ENCODE measurements at regions not wholly inside any gene's neighbourhood (a gene's known extent, or its start where the extent isn't known, plus 50 kb on each side); places are given as distances from the start of the nearest gene placed in this dataset.

DNA sequence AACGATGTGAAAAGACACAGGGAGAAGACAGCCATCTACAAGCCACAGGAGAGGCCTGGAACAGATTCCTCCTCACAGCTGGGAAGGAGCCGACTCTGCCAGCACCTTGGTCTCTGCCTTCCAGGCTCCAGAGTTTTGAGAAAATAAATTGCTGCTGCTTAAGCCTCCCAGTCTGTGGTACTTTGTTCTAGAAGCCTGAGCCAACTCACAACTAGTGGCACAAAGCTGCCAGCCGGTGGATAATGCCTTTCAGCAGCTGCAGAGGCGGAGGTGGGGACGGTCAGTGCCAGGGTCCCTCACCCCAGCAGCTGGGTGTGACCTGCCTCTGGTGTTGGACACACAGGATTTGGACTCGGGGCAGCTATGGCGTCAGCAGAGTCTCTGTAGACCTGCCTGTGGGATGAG, 255.4 kb upstream of the PITRM1 start:
- Histone ChIP-seq H3K9me2 (replicated peaks; ENCODE audit: control insufficient read depth, low read length) (no peaks in the 10 kb centered on the region), H3K27me3 (ENCODE audit: control insufficient read depth, low read length) (no peaks in the 10 kb centered on the region), H3F3A (ENCODE audit: control insufficient read depth, insufficient read depth) (no peaks in the 10 kb centered on the region), H3K79me2 (ENCODE audit: control insufficient read depth, low read length) (no peaks in the 10 kb centered on the region), H3K4me3 (ENCODE audit: low read length) (no peak overlapping the region), H3K4me1 (ENCODE audit: control insufficient read depth, low read length) (no peaks in the 10 kb centered on the region), H3K36me3 (ENCODE audit: control insufficient read depth, low read length) (no peaks in the 10 kb centered on the region), H3K4me2 (ENCODE audit: low read length) (no peak overlapping the region), H3K27ac (ENCODE audit: low read depth, low read length) (no peak overlapping the region), H3K9me3 (ENCODE audit: control insufficient read depth, insufficient read depth, low read length) (peaks cover 10% of the 10 kb centered on the region; the same call in 1 of the 2 replicates), H4K20me1 (ENCODE audit: control insufficient read depth, insufficient read depth, low read depth, low read length) (no peaks in the 10 kb centered on the region)
- TF ChIP-seq, protein P1, sequence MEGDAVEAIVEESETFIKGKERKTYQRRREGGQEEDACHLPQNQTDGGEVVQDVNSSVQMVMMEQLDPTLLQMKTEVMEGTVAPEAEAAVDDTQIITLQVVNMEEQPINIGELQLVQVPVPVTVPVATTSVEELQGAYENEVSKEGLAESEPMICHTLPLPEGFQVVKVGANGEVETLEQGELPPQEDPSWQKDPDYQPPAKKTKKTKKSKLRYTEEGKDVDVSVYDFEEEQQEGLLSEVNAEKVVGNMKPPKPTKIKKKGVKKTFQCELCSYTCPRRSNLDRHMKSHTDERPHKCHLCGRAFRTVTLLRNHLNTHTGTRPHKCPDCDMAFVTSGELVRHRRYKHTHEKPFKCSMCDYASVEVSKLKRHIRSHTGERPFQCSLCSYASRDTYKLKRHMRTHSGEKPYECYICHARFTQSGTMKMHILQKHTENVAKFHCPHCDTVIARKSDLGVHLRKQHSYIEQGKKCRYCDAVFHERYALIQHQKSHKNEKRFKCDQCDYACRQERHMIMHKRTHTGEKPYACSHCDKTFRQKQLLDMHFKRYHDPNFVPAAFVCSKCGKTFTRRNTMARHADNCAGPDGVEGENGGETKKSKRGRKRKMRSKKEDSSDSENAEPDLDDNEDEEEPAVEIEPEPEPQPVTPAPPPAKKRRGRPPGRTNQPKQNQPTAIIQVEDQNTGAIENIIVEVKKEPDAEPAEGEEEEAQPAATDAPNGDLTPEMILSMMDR (IDR thresholded peaks at IDR 0.05; ENCODE audit: low read depth, low read length, poor library complexity, severe bottlenecking), result no peak
- no peak for TF ChIP-seq EZH2phosphoT487 (IDR thresholded peaks at IDR 0.05; ENCODE audit: borderline replicate concordance, low read length)

DNA sequence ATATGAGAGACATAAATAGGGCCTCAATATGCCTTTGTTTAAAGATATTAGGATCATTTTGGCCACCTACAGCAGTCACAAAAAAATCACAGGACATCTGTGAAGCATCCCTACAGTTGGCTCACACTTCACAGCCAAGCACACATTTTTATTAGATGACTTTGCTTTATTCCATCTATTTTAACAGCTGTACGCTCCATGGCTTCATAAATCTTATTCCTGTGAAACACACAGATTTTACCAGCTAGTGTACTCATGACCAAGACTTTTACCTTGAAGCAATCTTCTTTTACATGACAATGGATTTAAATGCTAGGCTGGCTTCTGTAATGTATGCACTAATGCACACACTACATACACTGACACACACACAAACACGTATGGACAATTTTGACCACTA, 254.8 kb upstream of the PITRM1 start:
- no peaks in the 10 kb centered on the region for H3K27me3 ChIP-seq (ENCODE audit: control insufficient read depth, low read length)
- no peak overlapping the region for H3K4me2 ChIP-seq (ENCODE audit: low read length)
- H3K79me2 ChIP-seq (ENCODE audit: control insufficient read depth, low read length), result no peaks in the 10 kb centered on the region
- H3K9me3 ChIP-seq (ENCODE audit: control insufficient read depth, insufficient read depth, low read length), result peaks cover 10% of the 10 kb centered on the region; the same call in 1 of the 2 replicates
- TF ChIP-seq EZH2phosphoT487 (IDR thresholded peaks at IDR 0.05; ENCODE audit: borderline replicate concordance, low read length), result no peak
- TF ChIP-seq, protein P1 (IDR thresholded peaks at IDR 0.05; ENCODE audit: low read depth, low read length, poor library complexity, severe bottlenecking), result no peak
- no peak overlapping the region for H3K27ac ChIP-seq (ENCODE audit: low read depth, low read length)
- H4K20me1 ChIP-seq (ENCODE audit: control insufficient read depth, insufficient read depth, low read depth, low read length), result no peaks in the 10 kb centered on the region
- no peak overlapping the region for H3K4me3 ChIP-seq (ENCODE audit: low read length)
- H3F3A ChIP-seq (ENCODE audit: control insufficient read depth, insufficient read depth), result no peaks in the 10 kb centered on the region
- no peaks in the 10 kb centered on the region for H3K4me1 ChIP-seq (ENCODE audit: control insufficient read depth, low read length)
- no peaks in the 10 kb centered on the region for H3K9me2 ChIP-seq (replicated peaks; ENCODE audit: control insufficient read depth, low read length)
- no peaks in the 10 kb centered on the region for H3K36me3 ChIP-seq (ENCODE audit: control insufficient read depth, low read length)

DNA sequence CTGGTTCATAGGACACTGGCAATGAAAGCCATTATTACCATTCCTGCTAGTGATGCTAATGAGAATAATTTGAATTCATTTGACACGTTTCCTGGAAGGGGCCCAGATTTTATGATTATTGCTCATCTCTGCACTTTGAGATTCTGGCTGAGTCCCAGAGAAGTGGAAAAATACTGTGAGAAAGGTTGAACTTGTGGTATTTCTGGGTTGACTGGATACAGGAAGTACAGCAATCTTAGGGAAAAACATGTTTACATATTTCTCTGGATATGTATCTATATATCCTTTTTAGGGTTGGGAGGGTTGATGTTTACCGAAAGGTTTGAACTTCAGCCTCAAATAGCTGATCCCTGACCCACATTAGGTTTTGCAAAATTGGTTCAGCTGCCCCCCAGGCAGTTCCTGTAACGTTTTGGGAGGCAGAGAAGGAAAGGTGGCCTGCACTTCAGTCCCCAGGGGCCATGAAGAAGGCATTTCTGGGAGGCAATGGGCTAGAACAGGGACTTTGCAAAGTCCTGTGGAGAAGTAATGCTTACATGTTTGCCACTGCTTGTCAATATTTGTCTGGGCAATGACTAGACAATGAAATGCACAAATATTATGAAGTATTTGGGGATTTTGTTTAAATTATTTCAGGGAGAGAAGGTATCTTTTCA, 253.7 kb upstream of the PITRM1 start:
- no peak overlapping the region for H3K27ac ChIP-seq (ENCODE audit: low read depth, low read length)
- no peaks in the 10 kb centered on the region for H3K9me2 ChIP-seq (replicated peaks; ENCODE audit: control insufficient read depth, low read length)
- H3K4me3 ChIP-seq (ENCODE audit: low read length), result no peak overlapping the region
- H3K9me3 ChIP-seq (ENCODE audit: control insufficient read depth, insufficient read depth, low read length), result peaks cover 10% of the 10 kb centered on the region; the same call in 1 of the 2 replicates
- no peak for TF ChIP-seq EZH2phosphoT487 (IDR thresholded peaks at IDR 0.05; ENCODE audit: borderline replicate concordance, low read length)
- TF ChIP-seq, protein P1 (IDR thresholded peaks at IDR 0.05; ENCODE audit: low read depth, low read length, poor library complexity, severe bottlenecking), result no peak
- no peaks in the 10 kb centered on the region for H3K27me3 ChIP-seq (ENCODE audit: control insufficient read depth, low read length)
- H3K4me1 ChIP-seq (ENCODE audit: control insufficient read depth, low read length), result no peaks in the 10 kb centered on the region
- no peaks in the 10 kb centered on the region for H3K36me3 ChIP-seq (ENCODE audit: control insufficient read depth, low read length)
- H3F3A ChIP-seq (ENCODE audit: control insufficient read depth, insufficient read depth), result no peaks in the 10 kb centered on the region
- no peak overlapping the region for H3K4me2 ChIP-seq (ENCODE audit: low read length)
- H3K79me2 ChIP-seq (ENCODE audit: control insufficient read depth, low read length), result no peaks in the 10 kb centered on the region
- no peaks in the 10 kb centered on the region for H4K20me1 ChIP-seq (ENCODE audit: control insufficient read depth, insufficient read depth, low read depth, low read length)
